ENCODE measurements at regions not wholly inside any gene's neighbourhood (a gene's known extent, or its start where the extent isn't known, plus 50 kb on each side); places are given as distances from the start of the nearest gene placed in this dataset.

GRCh38 chr5:35336230-35336629, 105.9 kb upstream of the PRLR start:
- peaks cover 4% of the 10 kb centered on the region for H3K4me1 Mint-ChIP-seq (ENCODE audit: low read depth)
- DNase-seq (ENCODE audit: low spot score, unreplicated experiment) = no peak
- H3K27ac Mint-ChIP-seq = no peak overlapping the region
- H3K9me3 Mint-ChIP-seq (ENCODE audit: low read depth) = peaks cover 7% of the 10 kb centered on the region
- no peaks in the 10 kb centered on the region for H3K27me3 Mint-ChIP-seq
- TF ChIP-seq, protein P1, sequence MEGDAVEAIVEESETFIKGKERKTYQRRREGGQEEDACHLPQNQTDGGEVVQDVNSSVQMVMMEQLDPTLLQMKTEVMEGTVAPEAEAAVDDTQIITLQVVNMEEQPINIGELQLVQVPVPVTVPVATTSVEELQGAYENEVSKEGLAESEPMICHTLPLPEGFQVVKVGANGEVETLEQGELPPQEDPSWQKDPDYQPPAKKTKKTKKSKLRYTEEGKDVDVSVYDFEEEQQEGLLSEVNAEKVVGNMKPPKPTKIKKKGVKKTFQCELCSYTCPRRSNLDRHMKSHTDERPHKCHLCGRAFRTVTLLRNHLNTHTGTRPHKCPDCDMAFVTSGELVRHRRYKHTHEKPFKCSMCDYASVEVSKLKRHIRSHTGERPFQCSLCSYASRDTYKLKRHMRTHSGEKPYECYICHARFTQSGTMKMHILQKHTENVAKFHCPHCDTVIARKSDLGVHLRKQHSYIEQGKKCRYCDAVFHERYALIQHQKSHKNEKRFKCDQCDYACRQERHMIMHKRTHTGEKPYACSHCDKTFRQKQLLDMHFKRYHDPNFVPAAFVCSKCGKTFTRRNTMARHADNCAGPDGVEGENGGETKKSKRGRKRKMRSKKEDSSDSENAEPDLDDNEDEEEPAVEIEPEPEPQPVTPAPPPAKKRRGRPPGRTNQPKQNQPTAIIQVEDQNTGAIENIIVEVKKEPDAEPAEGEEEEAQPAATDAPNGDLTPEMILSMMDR (IDR thresholded peaks at IDR 0.05; ENCODE audit: unreplicated experiment) = no peak
- H3K4me3 Mint-ChIP-seq (ENCODE audit: low read depth) = no peak overlapping the region
- no peaks in the 10 kb centered on the region for H3K36me3 Mint-ChIP-seq (ENCODE audit: insufficient read depth)

DNA sequence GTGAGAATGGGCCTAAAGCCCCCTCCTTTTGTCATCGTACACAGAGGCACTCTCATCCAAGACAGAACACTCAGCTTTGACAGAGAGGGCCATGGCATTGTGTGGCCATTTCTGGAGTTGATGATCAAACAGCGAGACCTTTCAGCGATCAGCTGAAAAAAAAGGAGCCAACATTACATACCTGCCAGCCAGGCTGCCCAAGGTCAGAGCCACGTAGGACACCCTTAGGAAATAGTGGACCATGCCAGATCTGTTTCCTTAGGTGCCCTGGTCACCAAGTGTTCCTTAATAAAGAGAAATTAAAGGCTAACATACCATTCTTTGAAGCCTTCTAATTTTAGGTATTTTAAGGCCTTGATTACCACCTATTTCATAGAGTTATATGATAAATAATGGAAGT, 105.5 kb upstream of the PRLR start:
- peaks cover 7% of the 10 kb centered on the region for H3K9me3 Mint-ChIP-seq (ENCODE audit: low read depth)
- H3K36me3 Mint-ChIP-seq (ENCODE audit: insufficient read depth) = no peaks in the 10 kb centered on the region
- no peak overlapping the region for H3K27ac Mint-ChIP-seq
- TF ChIP-seq, protein P1 (IDR thresholded peaks at IDR 0.05; ENCODE audit: unreplicated experiment) = no peak
- H3K4me3 Mint-ChIP-seq (ENCODE audit: low read depth) = no peak overlapping the region
- peaks cover 4% of the 10 kb centered on the region for H3K4me1 Mint-ChIP-seq (ENCODE audit: low read depth)
- DNase-seq (ENCODE audit: low spot score, unreplicated experiment) = no peak
- no peaks in the 10 kb centered on the region for H3K27me3 Mint-ChIP-seq

- Mint-ChIP-seq H3K36me3 (ENCODE audit: insufficient read depth) (no peaks in the 10 kb centered on the region), H3K27ac (no peak overlapping the region), H3K9me3 (ENCODE audit: low read depth) (peaks cover 12% of the 10 kb centered on the region), H3K4me3 (ENCODE audit: low read depth) (no peak overlapping the region), H3K27me3 (no peaks in the 10 kb centered on the region), H3K4me1 (ENCODE audit: low read depth) (peaks cover 4% of the 10 kb centered on the region)
- TF ChIP-seq, protein P1 (IDR thresholded peaks at IDR 0.05; ENCODE audit: unreplicated experiment) = no peak
- DNase-seq (ENCODE audit: low spot score, unreplicated experiment) = no peak
Observed at GRCh38 chr5:35333366-35333765, 103.1 kb upstream of the PRLR start.

- TF ChIP-seq, protein P1 (IDR thresholded peaks at IDR 0.05; ENCODE audit: unreplicated experiment) = no peak
- no peak overlapping the region for H3K27ac Mint-ChIP-seq
- no peaks in the 10 kb centered on the region for H3K4me1 Mint-ChIP-seq (ENCODE audit: low read depth)
- no peak for DNase-seq (ENCODE audit: low spot score, unreplicated experiment)
- H3K4me3 Mint-ChIP-seq (ENCODE audit: low read depth) = no peak overlapping the region
- H3K9me3 Mint-ChIP-seq (ENCODE audit: low read depth) = peaks cover 17% of the 10 kb centered on the region
- H3K27me3 Mint-ChIP-seq = no peaks in the 10 kb centered on the region
- no peaks in the 10 kb centered on the region for H3K36me3 Mint-ChIP-seq (ENCODE audit: insufficient read depth)
Observed at GRCh38 chr5:35331956-35332950, 102.0 kb upstream of the PRLR start.

- no peak for DNase-seq (ENCODE audit: low spot score, unreplicated experiment)
- TF ChIP-seq, protein P1 (IDR thresholded peaks at IDR 0.05; ENCODE audit: unreplicated experiment) = no peak
- Mint-ChIP-seq H3K36me3 (ENCODE audit: insufficient read depth) (no peaks in the 10 kb centered on the region), H3K4me3 (ENCODE audit: low read depth) (no peak overlapping the region), H3K27me3 (no peaks in the 10 kb centered on the region), H3K4me1 (ENCODE audit: low read depth) (no peaks in the 10 kb centered on the region), H3K9me3 (ENCODE audit: low read depth) (peaks cover 21% of the 10 kb centered on the region), H3K27ac (no peak overlapping the region)
Observed at GRCh38 chr5:35325836-35326235, 95.5 kb upstream of the PRLR start.
